ENCODE measurements at regions not wholly inside any gene's neighbourhood (a gene's known extent, or its start where the extent isn't known, plus 50 kb on each side); places are given as distances from the start of the nearest gene placed in this dataset.
"Not testable (repeated sequence)": the region's sequence is repeated elsewhere in the genome, so short reads cannot be mapped to it uniquely, and the experiment has no call there.

GRCh38 chr13:33678084-33678483, 139.9 kb upstream of the RFC3 start:
- Histone ChIP-seq H3K27ac (no peak overlapping the region), H3K4me3 (ENCODE audit: low read depth, low read length) (no peak overlapping the region)

GRCh38 chr13:33678906-33679657, 138.9 kb upstream of the RFC3 start:
- H3K36me3 ChIP-seq (ENCODE audit: control insufficient read depth, insufficient read depth, low read length): no peaks in the 10 kb centered on the region
- no peaks in the 10 kb centered on the region for H3K27me3 ChIP-seq (ENCODE audit: control insufficient read depth, insufficient read depth, low read length)
- TF ChIP-seq CTCF (IDR thresholded peaks at IDR 0.05): no peak
- H3K4me3 ChIP-seq (ENCODE audit: low read depth, low read length): no peak overlapping the region
- H3K4me1 ChIP-seq: no peaks in the 10 kb centered on the region
- H2AFZ ChIP-seq: no peak overlapping the region
- no peaks in the 10 kb centered on the region for H3K79me2 ChIP-seq
- no peak overlapping the region for H3K4me2 ChIP-seq (ENCODE audit: low read length)
- H3K9me3 ChIP-seq (ENCODE audit: control insufficient read depth, low read length): no peaks in the 10 kb centered on the region
- no peak overlapping the region for H3K27ac ChIP-seq
- no peak overlapping the region for H3K9ac ChIP-seq

More at GRCh38 chr13:33678084-33678483, 139.9 kb upstream of the RFC3 start:
- no peak overlapping the region for H3K9ac ChIP-seq
- H3K27me3 ChIP-seq (ENCODE audit: control insufficient read depth, insufficient read depth, low read length): no peaks in the 10 kb centered on the region
- TF ChIP-seq CTCF (IDR thresholded peaks at IDR 0.05): no peak
- H3K79me2 ChIP-seq: no peaks in the 10 kb centered on the region
- H3K9me3 ChIP-seq (ENCODE audit: control insufficient read depth, low read length): no peaks in the 10 kb centered on the region
- H2AFZ ChIP-seq: no peak overlapping the region
- no peaks in the 10 kb centered on the region for H3K4me1 ChIP-seq
- H3K4me2 ChIP-seq (ENCODE audit: low read length): no peak overlapping the region
- H3K36me3 ChIP-seq (ENCODE audit: control insufficient read depth, insufficient read depth, low read length): no peaks in the 10 kb centered on the region

- TF ChIP-seq CTCF (IDR thresholded peaks at IDR 0.05): no peak
- no peak overlapping the region for H3K4me2 ChIP-seq (ENCODE audit: low read length)
- H3K79me2 ChIP-seq: no peaks in the 10 kb centered on the region
- H2AFZ ChIP-seq: no peak overlapping the region
- no peaks in the 10 kb centered on the region for H3K27me3 ChIP-seq (ENCODE audit: control insufficient read depth, insufficient read depth, low read length)
- H3K4me1 ChIP-seq: no peaks in the 10 kb centered on the region
- no peak overlapping the region for H3K27ac ChIP-seq
- no peak overlapping the region for H3K4me3 ChIP-seq (ENCODE audit: low read depth, low read length)
- no peak overlapping the region for H3K9ac ChIP-seq
- no peaks in the 10 kb centered on the region for H3K36me3 ChIP-seq (ENCODE audit: control insufficient read depth, insufficient read depth, low read length)
- H3K9me3 ChIP-seq (ENCODE audit: control insufficient read depth, low read length): no peaks in the 10 kb centered on the region
Observed at GRCh38 chr13:33679658-33680012, 138.3 kb upstream of the RFC3 start.

- Histone ChIP-seq H3K4me2 (ENCODE audit: low read length) (no peak overlapping the region), H3K9me3 (ENCODE audit: control insufficient read depth, low read length) (no peaks in the 10 kb centered on the region), H3K79me2 (no peaks in the 10 kb centered on the region), H3K4me1 (no peaks in the 10 kb centered on the region), H3K27ac (no peak overlapping the region), H3K4me3 (ENCODE audit: low read depth, low read length) (no peak overlapping the region), H3K27me3 (ENCODE audit: control insufficient read depth, insufficient read depth, low read length) (no peaks in the 10 kb centered on the region), H3K36me3 (ENCODE audit: control insufficient read depth, insufficient read depth, low read length) (no peaks in the 10 kb centered on the region), H3K9ac (no peak overlapping the region), H2AFZ (no peak overlapping the region)
- TF ChIP-seq CTCF (IDR thresholded peaks at IDR 0.05): no peak
Observed at GRCh38 chr13:33682020-33682564, 135.9 kb upstream of the RFC3 start.

- not testable (repeated sequence) for H3K79me2 ChIP-seq; H2AFZ ChIP-seq; H3K36me3 ChIP-seq (ENCODE audit: control insufficient read depth, insufficient read depth, low read length); H3K4me3 ChIP-seq (ENCODE audit: low read depth, low read length); H3K27ac ChIP-seq; H3K9me3 ChIP-seq (ENCODE audit: control insufficient read depth, low read length); H3K4me2 ChIP-seq (ENCODE audit: low read length); H3K4me1 ChIP-seq; H3K9ac ChIP-seq; H3K27me3 ChIP-seq (ENCODE audit: control insufficient read depth, insufficient read depth, low read length)
Observed at GRCh38 chr13:33682646-33683045, 135.3 kb upstream of the RFC3 start.

Data from parathyroid adenoma (tissue), 2 donors.